Glutamatergic neuron (in vitro differentiated cells): ENCODE measurements at regions not wholly inside any gene's neighbourhood (a gene's known extent, or its start where the extent isn't known, plus 50 kb on each side); places are given as distances from the start of the nearest gene placed in this dataset.

Experiments used
- DNase-seq: peaks from one replicate; pipeline ENCODE4 v3.0.0; 2022
- H3K27ac Mint-ChIP-seq: one replicate; pipeline ENCODE4 v1.8.0; 2020; ENCODE audit warnings: mild to moderate bottlenecking, mixed read lengths, inconsistent platforms; ENCODE audit not compliant: unreplicated experiment
- H3K27me3 Mint-ChIP-seq: one replicate; pipeline ENCODE4 v1.8.0; 2020; ENCODE audit warnings: mild to moderate bottlenecking, moderate library complexity, mixed read lengths, inconsistent platforms; ENCODE audit not compliant: unreplicated experiment
- H3K36me3 Mint-ChIP-seq: one replicate; pipeline ENCODE4 v1.8.0; 2020; ENCODE audit warnings: mild to moderate bottlenecking, mixed read lengths, inconsistent platforms; ENCODE audit not compliant: unreplicated experiment
- H3K4me1 Mint-ChIP-seq: one replicate; pipeline ENCODE4 v1.8.0; 2020; ENCODE audit warnings: mild to moderate bottlenecking, low read depth, mixed read lengths, inconsistent platforms; ENCODE audit not compliant: unreplicated experiment
- H3K4me3 Mint-ChIP-seq: one replicate; pipeline ENCODE4 v1.8.0; 2020; ENCODE audit warnings: mild to moderate bottlenecking, mixed read lengths, inconsistent platforms; ENCODE audit not compliant: unreplicated experiment
- H3K9me3 Mint-ChIP-seq: one replicate; pipeline ENCODE4 v1.8.0; 2020; ENCODE audit warnings: mild to moderate bottlenecking, moderate library complexity, mixed read lengths, inconsistent platforms; ENCODE audit not compliant: unreplicated experiment
- CTCF ChIP-seq: fragments of 200-600 bp; sonication (generic); IDR thresholded peaks from one replicate; pipeline ENCODE4 v1.5.0; 2021; ENCODE audit not compliant: partially characterized antibody, unreplicated experiment

GRCh38 chr20:11520596-11520995 lies 397.1 kb upstream of the BTBD3 start:
- no peak for DNase-seq
- no peaks in the 10 kb centered on the region for H3K9me3 Mint-ChIP-seq
- H3K4me3 Mint-ChIP-seq, result no peak overlapping the region
- TF ChIP-seq CTCF, result no peak
- H3K27me3 Mint-ChIP-seq, result peaks cover 2% of the 10 kb centered on the region
- H3K36me3 Mint-ChIP-seq, result no peaks in the 10 kb centered on the region
- H3K27ac Mint-ChIP-seq, result no peak overlapping the region
- no peaks in the 10 kb centered on the region for H3K4me1 Mint-ChIP-seq

- DNase-seq, result no peak
- no peaks in the 10 kb centered on the region for H3K4me1 Mint-ChIP-seq
- H3K27ac Mint-ChIP-seq, result no peak overlapping the region
- no peak for TF ChIP-seq CTCF
- H3K9me3 Mint-ChIP-seq, result no peaks in the 10 kb centered on the region
- no peak overlapping the region for H3K4me3 Mint-ChIP-seq
- peaks cover 3% of the 10 kb centered on the region for H3K36me3 Mint-ChIP-seq
- peaks cover 2% of the 10 kb centered on the region for H3K27me3 Mint-ChIP-seq
Measured at GRCh38 chr20:11521476-11522365, 396.0 kb upstream of the BTBD3 start.

GRCh38 chr20:11522366-11522741 lies 395.3 kb upstream of the BTBD3 start:
- Mint-ChIP-seq H3K4me1 (no peaks in the 10 kb centered on the region), H3K9me3 (no peaks in the 10 kb centered on the region), H3K36me3 (peaks cover 3% of the 10 kb centered on the region), H3K27ac (no peak overlapping the region), H3K27me3 (peaks cover 2% of the 10 kb centered on the region), H3K4me3 (no peak overlapping the region)
- TF ChIP-seq CTCF, result no peak
- DNase-seq, result no peak

DNA sequence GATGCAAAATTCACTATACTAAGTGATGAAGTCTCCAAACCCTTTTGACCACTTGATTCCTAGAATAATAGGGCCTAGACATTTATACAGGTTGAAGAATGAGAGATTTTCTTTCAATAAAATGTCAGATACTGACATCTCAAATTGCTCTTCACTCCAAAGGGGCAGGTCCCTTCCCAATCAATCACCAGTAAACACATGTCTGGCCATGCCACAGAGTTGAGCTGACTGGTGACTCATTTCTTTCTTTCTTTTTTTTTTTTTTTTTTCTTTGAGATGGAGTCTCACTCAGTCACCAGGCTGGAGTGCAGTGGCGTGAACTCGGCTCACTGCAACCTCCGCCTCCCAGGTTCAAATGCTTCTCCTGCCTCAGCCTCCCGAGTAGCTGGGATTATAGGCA lies 388.6 kb upstream of the BTBD3 start:
- H3K4me3 Mint-ChIP-seq, result no peak overlapping the region
- no peak for TF ChIP-seq CTCF
- H3K27ac Mint-ChIP-seq, result no peak overlapping the region
- no peak for DNase-seq
- no peaks in the 10 kb centered on the region for H3K9me3 Mint-ChIP-seq
- H3K36me3 Mint-ChIP-seq, result peaks cover 3% of the 10 kb centered on the region
- H3K27me3 Mint-ChIP-seq, result no peaks in the 10 kb centered on the region
- H3K4me1 Mint-ChIP-seq, result no peaks in the 10 kb centered on the region

- Mint-ChIP-seq H3K9me3 (no peaks in the 10 kb centered on the region), H3K27me3 (no peaks in the 10 kb centered on the region), H3K27ac (no peak overlapping the region), H3K4me1 (no peaks in the 10 kb centered on the region), H3K36me3 (no peaks in the 10 kb centered on the region), H3K4me3 (no peak overlapping the region)
- no peak for TF ChIP-seq CTCF
- no peak for DNase-seq
Measured at GRCh38 chr20:11537032-11537431, 380.7 kb upstream of the BTBD3 start.
